DLD1 (cell line): ENCODE measurements at regions not wholly inside any gene's neighbourhood (a gene's known extent, or its start where the extent isn't known, plus 50 kb on each side); places are given as distances from the start of the nearest gene placed in this dataset.

ENCODE experiments used
- in situ Hi-C: cut with HindIII; loops from 2 replicates; pipeline ENCODE4 v1.10.0; 2017; ENCODE audit warnings: low sequenced_read_pairs

DNA sequence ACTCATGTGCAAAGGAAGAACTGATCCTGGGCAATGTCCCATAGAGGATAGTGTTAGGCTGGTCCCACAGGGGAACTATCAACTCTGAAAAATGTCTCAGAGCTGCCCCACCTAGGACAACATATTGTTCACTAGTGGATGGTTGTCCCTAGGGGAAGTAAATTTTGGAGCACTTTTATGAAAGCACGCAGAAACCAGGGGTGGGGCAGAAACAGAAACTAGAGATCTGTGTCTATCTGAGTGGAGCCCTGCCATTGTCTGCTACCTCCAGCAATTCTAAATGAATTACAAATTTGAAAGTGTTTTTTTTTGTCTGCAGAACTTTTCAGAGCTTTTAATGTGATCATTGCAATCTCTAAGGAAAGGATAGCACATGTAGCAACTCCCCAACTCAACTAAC, 357.1 kb upstream of the PROK2 start:
- in situ Hi-C loops: no loop called here

DNA sequence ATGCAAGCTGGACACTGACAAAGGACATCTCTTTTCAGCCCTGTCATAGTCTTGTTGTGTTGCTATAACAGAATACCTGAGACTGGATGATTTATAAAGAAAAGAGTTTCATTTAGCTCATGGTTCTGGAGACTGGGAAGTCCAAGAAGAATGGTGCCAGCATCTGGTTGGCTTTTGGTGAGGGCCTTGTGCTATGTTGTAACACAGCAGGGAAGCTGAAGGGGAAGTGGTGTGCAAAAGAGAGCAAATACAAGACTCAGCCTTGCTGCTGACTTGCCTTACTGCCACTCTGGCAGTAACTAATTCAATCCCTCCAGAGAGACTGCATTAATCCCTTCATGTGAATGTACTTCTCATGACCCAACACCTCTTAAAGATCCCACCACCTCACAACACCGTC, 356.3 kb upstream of the PROK2 start:
- in situ Hi-C loops: no loop called here

DNA sequence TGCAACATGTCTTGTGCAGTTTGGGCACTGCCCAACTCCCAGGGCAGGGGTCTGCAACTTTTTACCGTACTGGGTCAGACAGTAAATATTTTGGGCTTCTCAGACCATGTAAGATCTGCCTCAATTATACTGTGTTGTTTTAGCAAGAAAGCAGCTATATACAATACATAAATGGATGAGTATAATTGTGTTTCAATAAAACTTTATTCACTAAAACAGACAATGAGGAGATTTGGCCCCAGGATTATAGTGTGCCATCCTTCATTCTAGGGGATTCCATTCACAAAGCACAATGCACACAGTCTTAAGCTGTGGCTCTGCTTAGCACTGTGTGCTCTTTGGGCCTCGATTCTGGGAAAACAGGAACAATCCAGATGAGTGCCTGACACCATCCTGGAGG, 354.4 kb upstream of the PROK2 start:
- in situ Hi-C loops: loop anchor here (5.0 kb wide), 1 partner anchor 73 kb away; no protein-coding TSS in a partner anchor

- in situ Hi-C loops: loop anchor here (5.0 kb wide), 1 partner anchor 74 kb away; no protein-coding TSS in a partner anchor
Measured at GRCh38 chr3:72137865-72138861, 353.2 kb upstream of the PROK2 start.

DNA sequence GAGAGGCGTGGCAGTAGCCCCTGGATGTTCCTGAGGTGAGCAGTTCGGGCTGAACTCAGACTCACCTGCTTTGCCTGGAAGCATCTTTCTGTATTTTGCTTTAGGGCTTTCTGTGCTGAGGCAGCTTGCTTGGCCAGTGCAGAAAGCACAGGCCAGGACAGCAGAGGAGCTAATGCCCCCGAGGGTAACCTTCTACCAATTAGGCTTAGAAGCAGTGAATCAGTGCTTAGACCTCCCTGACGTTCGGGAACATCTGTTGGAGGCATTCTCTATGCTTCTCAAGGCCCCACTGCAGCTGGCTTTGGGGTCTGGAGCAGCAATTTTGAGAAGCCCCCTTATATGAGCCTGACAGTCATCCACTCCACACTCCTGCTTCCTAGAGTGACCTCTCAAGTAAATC, 350.7 kb upstream of the PROK2 start:
- in situ Hi-C loops: loop anchor here (5.0 kb wide), 1 partner anchor 77 kb away; no protein-coding TSS in a partner anchor

GRCh38 chr3:72134989-72135451, 350.1 kb upstream of the PROK2 start:
- in situ Hi-C loops: loop anchor here (5.0 kb wide), 1 partner anchor 77 kb away; no protein-coding TSS in a partner anchor

- in situ Hi-C loops: no loop called here
Measured at GRCh38 chr3:72133329-72134011, 348.5 kb upstream of the PROK2 start.

DNA sequence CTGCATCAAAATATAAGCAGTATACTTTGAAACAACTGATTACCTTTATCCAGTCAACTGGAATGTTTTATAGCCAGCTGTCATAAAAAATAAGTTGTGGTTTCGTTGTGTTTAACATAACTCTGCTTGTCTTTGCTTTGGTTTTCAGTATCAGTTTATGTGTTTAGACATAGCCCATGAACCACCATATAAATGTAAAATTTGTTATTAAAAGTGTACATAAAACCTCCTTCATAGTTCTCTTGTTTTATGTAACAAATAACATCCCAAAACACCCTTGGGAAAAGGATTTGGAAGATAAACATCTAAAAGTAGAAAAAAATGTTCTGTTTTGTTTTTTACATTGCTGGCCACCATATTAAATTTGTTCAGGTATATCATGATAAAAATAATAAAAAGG, 347.0 kb upstream of the PROK2 start:
- in situ Hi-C loops: no loop called here

- in situ Hi-C loops: no loop called here
Measured at GRCh38 chr3:72130565-72130964, 345.6 kb upstream of the PROK2 start.

GRCh38 chr3:72129501-72130094, 344.6 kb upstream of the PROK2 start:
- in situ Hi-C loops: no loop called here

DNA sequence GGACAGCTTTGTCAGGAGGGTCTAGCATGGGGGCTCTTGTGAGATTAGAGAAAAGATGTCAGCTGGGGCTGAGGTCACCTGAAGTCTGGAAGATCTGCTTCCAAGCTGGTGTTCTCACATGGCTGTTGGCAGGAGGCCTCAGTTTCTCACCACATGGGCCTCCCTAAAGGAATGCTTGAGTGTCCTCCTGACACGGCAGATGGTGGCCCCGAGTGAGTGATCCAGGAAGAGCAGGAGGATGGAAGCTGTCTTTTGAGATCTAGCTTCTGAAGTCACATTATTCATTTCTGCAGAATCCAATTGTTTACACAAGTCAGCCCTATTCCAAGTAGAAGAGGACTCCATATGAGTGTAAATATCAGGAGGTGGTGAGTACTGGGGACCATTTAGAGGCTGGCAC, 344.0 kb upstream of the PROK2 start:
- in situ Hi-C loops: no loop called here

GRCh38 chr3:72127844-72128243, 342.9 kb upstream of the PROK2 start:
- in situ Hi-C loops: no loop called here

GRCh38 chr3:72127224-72127612, 342.3 kb upstream of the PROK2 start:
- in situ Hi-C loops: no loop called here

DNA sequence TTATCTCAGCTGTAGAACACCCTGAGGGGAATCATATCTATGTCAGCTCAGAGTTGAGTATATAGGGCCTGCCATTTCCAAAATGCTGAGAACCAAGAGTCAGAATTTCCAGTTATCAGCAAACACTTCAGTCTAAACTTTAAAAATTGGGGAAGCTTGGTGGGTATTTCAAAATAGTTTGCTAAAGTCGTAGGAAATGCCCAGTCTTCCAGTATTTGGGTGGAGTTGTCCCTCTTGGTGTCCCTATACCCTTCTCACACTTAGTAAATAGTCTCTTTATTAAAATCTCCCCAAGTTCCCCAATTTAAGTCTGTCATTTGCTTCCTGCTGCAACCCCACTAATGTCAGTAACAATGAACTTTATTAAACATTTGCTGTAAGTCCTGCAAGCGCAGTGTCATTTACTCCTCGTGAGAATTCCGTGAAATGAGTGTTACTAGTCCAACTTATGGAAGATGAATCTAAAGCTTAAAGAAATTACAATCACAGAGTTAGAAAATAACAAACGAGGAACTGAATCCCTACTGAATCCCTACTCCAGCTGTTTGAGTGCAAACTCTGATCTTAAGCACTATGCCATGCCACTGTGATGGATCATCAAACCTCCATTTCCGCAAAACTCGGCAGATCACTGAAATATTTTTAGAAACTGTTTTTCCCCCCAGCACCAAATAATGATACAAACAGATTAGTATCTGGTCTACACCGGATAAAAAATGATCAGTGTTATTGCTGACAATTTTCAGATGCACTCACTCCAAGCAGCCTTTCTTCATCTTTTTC, 341.7 kb upstream of the PROK2 start:
- in situ Hi-C loops: no loop called here

DNA sequence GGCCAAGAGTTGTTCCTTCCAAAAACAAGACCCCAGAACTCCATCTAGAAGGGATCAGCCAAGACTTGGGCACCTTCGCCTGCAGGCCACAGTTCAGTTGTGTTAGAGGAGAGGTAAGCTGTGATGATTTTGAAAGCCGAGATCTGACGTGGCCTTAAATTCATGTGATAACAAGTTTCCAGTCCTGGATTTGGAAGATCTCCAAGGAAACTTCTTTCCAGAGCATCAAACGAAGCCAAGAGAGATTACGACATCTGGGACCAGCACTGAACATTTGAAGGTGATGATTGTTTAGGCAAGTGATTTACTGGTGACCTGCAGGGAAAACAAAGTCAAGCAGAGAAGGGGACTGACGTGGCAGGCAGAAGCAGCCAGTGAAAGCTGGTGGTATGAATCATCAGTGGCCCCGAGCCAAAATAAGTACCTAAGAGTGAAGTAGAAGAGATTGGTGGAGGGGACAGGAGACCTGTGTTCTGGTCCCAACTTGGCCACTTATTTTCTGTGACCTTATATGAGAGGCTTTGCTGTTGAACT, 339.0 kb upstream of the PROK2 start:
- in situ Hi-C loops: no loop called here

DNA sequence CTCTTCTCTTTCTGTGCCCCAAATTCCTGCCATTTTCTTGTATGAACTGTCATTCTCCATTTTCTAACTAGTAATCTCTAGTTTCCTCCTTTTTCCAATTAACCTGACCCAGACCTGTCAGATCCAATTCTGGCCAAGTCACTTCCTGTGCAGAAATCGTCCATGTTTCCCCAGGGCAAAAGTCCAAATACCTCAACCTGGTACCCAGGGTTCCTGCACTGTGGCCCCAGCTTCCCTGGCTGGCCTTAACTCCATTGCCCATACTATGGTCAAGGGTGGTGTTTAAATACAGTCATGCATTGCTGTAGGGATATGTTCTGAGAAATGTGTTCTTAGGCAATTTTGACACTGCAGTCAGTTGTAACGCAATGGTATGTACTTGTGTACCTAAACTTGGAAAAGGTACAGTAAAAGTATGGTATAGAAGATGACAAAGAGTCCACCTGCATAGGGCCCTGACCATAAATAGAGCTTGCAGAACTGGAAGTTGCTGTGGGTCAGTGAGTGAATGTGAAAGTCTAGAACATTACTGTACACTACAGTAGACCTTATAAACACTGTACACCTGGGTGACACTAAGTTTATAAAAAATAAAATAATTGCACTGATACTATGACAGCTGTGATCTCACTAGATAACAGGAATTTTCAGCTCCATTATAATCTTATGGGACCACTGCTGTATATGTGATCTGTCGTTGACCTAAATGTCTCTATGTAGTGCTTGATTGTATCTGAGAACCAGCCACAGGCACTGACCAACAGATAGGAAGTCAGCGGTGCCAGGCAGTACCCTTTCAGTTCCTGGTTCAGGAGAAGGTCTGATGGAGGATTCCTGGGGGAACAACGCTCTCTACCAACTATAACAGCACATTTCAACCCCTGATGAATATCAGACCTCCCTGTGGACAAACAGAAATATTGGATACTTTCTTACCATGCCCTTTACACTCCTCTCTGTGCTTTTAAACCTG, 336.1 kb upstream of the PROK2 start:
- in situ Hi-C loops: no loop called here

DNA sequence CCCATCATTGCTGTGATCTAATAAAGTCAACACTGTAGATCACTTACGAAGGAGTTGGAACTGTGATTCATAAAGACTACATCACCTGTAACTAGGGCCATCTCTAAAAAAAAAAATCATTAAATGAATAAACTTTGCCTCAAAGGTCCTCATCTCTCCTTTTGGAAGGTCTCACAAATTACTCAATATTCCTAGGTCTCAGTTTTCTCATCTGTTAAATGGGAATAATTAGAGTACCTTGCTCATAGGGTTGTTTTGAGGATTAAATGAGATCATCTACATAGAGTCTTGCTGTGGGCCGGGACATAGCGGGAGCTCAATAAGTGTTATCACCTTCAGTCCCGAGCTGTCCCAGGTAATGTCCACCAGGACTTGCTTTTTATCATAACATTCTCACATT, 335.1 kb upstream of the PROK2 start:
- in situ Hi-C loops: no loop called here

GRCh38 chr3:72118628-72119027, 333.7 kb upstream of the PROK2 start:
- in situ Hi-C loops: no loop called here

GRCh38 chr3:72116226-72116625, 331.3 kb upstream of the PROK2 start:
- in situ Hi-C loops: no loop called here
